GM20431 (cell line): ENCODE measurements at regions not wholly inside any gene's neighbourhood (a gene's known extent, or its start where the extent isn't known, plus 50 kb on each side); places are given as distances from the start of the nearest gene placed in this dataset.

Source experiments
- in situ Hi-C: fragments of 300-500 bp; cut with MseI, MboI; formaldehyde crosslinking; loops from one replicate; pipeline ENCODE4 v1.15.0; 2020; ENCODE audit warnings: low sequenced_read_pairs; ENCODE audit not compliant: unreplicated experiment

- in situ Hi-C loops, result no loop called here
Observed at GRCh38 chr13:74005320-74006157, 128.7 kb downstream of the KLF12 start.

GRCh38 chr13:74004109-74004508 is 130.1 kb downstream of the KLF12 start:
- in situ Hi-C loops, result no loop called here

GRCh38 chr13:74003374-74003773 is 130.8 kb downstream of the KLF12 start:
- in situ Hi-C loops, result no loop called here

- in situ Hi-C loops, result no loop called here
Observed at GRCh38 chr13:74000876-74001275, 133.3 kb downstream of the KLF12 start.

GRCh38 chr13:73998631-73999030 is 135.6 kb downstream of the KLF12 start:
- in situ Hi-C loops, result no loop called here

- in situ Hi-C loops, result no loop called here
Observed at GRCh38 chr13:73997964-73998363, 136.2 kb downstream of the KLF12 start.

GRCh38 chr13:73996569-73996968 is 137.6 kb downstream of the KLF12 start:
- in situ Hi-C loops, result no loop called here

GRCh38 chr13:73995736-73996135 is 138.5 kb downstream of the KLF12 start:
- in situ Hi-C loops, result no loop called here

GRCh38 chr13:73993661-73994060 is 140.5 kb downstream of the KLF12 start:
- in situ Hi-C loops, result no loop called here

GRCh38 chr13:73991884-73992283 is 142.3 kb downstream of the KLF12 start:
- in situ Hi-C loops, result no loop called here

GRCh38 chr13:73991384-73991783 is 142.8 kb downstream of the KLF12 start:
- in situ Hi-C loops, result no loop called here

- in situ Hi-C loops, result no loop called here
Observed at GRCh38 chr13:73989244-73989843, 144.9 kb downstream of the KLF12 start.

- in situ Hi-C loops, result no loop called here
Observed at GRCh38 chr13:73988461-73988860, 145.7 kb downstream of the KLF12 start.

- in situ Hi-C loops, result no loop called here
Observed at GRCh38 chr13:73987618-73988017, 146.6 kb downstream of the KLF12 start.

- in situ Hi-C loops, result no loop called here
Observed at GRCh38 chr13:73985783-73986182, 148.4 kb downstream of the KLF12 start.

GRCh38 chr13:73984949-73985691 is 149.1 kb downstream of the KLF12 start:
- in situ Hi-C loops, result no loop called here

- in situ Hi-C loops, result no loop called here
Observed at GRCh38 chr13:73984201-73984600, 150.0 kb downstream of the KLF12 start.

GRCh38 chr13:73983109-73983508 is 151.1 kb downstream of the KLF12 start:
- in situ Hi-C loops, result no loop called here

- in situ Hi-C loops, result no loop called here
Observed at GRCh38 chr13:73981595-73981994, 152.6 kb downstream of the KLF12 start.

GRCh38 chr13:73975767-73976166 is 158.4 kb downstream of the KLF12 start:
- in situ Hi-C loops, result no loop called here

GRCh38 chr13:73974051-73974450 is 160.2 kb downstream of the KLF12 start:
- in situ Hi-C loops, result no loop called here
